RCC 7860 (cell line): ENCODE measurements at regions not wholly inside any gene's neighbourhood (a gene's known extent, or its start where the extent isn't known, plus 50 kb on each side); places are given as distances from the start of the nearest gene placed in this dataset.

ENCODE experiments used
- DNase-seq: peaks from one replicate; pipeline ENCODE4 v3.0.0-alpha.2; 2015; ENCODE audit warnings: low spot score
- FAIRE-seq: peaks from 2 replicates; lab custom pipeline; 2012; peaks lifted over from hg19 to GRCh38; lab: Jason Lieb, UNC

- DNase-seq, result no peak
- no peak for FAIRE-seq
Observed at GRCh38 chr5:17690473-17690872, 56.2 kb downstream of the TAF11L14 start.

DNA sequence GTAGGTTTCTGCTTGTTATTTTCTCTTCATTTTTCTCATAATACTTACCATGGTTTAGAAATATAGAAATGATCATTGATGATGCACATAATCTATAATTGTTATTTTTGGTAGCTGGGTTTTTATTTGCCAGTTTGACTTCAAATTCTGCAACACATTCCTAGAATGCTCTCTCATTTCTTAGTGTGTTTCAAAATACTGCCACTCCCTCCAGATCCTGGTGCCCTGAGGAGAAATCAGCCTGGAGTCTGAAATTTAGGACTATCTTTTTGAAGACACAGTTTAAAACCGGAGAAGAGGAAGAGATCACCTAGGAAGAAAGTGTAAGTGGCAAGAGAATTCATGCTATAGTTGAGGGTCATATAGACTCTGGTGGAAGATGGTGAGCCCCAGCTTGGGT lies 57.5 kb downstream of the TAF11L14 start:
- no peak for DNase-seq
- FAIRE-seq, result no peak

GRCh38 chr5:17694371-17694770 lies 60.1 kb downstream of the TAF11L14 start:
- DNase-seq, result no peak
- FAIRE-seq, result no peak

DNA sequence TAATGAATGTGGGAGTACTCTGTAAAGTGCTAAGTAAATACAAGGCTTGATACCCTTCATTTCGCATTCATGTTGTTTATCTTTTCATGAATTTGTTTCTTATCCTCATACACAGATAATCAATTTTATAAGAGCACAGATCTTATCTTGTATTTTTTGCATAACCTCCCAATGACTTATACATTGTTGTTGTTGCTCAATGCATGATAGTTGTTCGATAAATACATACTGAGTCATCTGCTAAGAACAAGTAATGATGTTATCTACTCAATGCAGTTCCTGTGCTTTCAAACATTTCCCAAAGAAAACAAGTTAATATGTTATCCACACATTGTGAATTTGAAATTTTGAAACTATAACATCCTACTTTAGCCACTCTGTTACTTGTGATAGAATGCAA lies 60.7 kb downstream of the TAF11L14 start:
- no peak for FAIRE-seq
- DNase-seq, result no peak

DNA sequence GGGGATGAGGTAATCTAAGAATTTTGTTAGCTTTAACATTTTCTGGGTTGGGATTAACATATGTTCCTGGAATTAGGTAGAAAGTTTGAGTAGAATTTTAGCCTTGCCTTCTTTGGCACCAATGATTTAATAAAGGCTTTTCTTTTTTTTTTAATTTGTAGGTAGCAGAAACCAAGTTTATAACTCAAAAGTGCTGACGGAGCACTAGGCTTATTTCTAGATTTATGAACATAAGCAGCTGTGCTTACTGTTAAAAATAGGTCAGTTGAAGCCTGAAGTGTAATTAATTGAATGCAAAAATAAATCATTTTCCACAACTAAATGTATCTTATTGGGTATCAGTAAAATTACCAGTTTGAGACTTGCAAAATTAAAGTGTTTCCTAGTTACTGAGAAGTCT lies 62.4 kb downstream of the TAF11L14 start:
- FAIRE-seq (no peak), DNase-seq (no peak)

- FAIRE-seq (no peak), DNase-seq (no peak)
Observed at GRCh38 chr5:17697671-17698070, 63.4 kb downstream of the TAF11L14 start.

DNA sequence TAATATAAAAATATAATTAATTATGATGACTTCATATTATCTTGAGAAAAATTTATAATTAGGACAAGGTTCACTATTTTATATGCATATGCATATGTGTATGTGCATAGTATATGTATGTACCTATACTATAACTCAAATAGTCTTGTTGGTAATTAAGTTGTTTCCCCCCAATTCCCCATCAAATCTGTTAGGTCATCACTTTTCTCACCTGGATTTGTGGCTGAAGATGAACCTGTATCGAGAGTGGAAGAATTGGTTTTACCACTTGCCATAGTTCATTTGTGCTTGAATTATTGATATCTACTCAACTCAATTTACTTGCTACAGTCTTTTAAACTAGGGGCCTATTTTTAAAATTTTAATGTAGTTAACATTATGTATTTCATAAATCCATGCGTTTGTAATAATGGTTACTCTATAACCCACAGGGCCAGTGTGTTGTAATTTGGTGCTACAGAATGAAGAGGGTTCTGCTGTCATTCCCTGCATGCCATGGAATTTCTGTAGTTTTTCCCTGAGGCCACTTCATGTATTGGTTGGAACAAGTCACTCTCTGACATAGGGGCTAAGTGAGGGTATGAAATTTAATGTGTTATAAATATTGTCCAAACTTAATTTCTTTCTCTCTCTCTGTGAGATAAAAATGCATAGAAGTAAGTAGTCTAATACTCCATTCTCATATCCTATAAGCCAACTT lies 74.9 kb downstream of the TAF11L14 start:
- DNase-seq (no peak), FAIRE-seq (no peak)

GRCh38 chr5:17713301-17713700 lies 79.0 kb downstream of the TAF11L14 start:
- FAIRE-seq (no peak), DNase-seq (no peak)

- no peak for DNase-seq
- no peak for FAIRE-seq
Observed at GRCh38 chr5:17714186-17714585, 79.9 kb downstream of the TAF11L14 start.

DNA sequence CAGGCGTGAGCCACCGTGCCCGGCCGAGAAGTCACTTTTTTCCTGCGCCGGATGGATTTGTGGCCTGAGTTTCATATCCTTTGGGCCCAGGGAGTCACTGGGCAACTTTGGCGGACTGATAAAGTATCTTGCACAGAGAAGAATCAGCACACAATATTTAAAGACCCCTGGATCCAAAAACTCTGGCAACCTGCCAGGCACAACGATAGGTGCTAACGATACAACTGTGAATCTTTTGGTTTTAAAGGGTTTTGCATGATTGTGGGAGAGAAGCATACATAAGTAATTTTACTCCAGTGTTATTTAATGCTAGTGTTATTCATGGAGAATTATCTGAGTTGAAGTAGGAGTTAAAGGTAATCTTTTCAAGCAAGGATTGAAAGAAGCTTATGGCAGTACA lies 85.3 kb downstream of the TAF11L14 start:
- no peak for FAIRE-seq

DNA sequence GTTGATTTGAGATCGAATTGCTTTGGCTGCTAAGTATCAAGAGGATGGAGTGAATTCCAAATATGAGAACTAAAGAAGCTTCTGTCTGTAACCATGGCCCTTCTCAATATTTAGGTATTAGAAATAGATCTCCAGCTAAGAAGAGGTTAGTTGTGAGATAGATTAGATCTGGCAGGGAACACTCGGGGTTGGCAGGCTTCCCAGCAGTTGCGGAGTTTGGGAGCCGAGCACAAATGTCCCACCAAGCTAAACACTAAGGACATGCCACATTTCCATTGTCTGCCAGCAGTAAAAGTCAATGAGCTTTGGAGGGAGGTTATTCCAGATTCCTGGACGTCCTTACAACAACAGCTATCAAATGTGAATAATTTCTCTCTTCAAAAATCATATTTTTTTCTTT lies 85.8 kb downstream of the TAF11L14 start:
- no peak for DNase-seq
- FAIRE-seq, result no peak

More for the DNA sequence above, 85.3 kb downstream of the TAF11L14 start:
- DNase-seq, result no peak

DNA sequence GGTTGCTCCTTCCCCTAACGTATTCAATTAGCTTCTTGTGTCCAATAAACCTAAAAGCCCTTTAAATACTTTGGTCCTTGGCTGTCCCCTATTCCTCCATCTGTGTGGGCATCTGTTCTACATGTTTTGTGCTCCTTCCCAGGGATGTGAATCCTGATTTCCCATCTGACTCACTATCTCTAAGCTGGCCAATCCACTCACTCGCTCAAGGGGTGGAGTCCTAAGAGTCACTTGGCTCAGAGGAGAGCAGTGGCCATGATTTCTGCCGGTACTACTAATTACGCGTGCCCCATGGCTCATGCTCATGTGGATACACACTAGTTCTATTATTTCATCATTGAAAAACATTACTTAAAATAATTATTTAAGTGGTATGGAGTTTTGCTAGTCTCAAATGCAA lies 89.6 kb downstream of the TAF11L14 start:
- DNase-seq (no peak), FAIRE-seq (no peak)

GRCh38 chr5:17727098-17727497 lies 92.8 kb downstream of the TAF11L14 start:
- DNase-seq (no peak), FAIRE-seq (no peak)

DNA sequence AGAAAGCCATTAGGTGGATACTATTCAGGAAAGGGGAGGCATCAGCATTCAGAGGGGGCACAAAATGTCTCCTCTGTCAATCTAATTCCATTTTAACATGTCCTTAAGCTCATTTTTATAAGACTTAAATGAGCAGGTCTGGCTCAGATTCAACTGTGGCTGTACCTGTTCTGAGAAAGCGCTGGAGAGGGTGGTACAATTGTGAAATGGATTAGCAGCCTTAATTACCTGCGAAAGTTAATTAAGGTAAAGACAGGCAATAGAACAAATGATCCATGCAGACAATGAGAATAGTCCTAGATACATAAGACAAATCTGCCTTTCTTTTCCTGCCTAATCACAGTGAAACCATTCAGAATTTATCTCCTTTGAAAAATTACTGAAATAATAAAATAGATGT lies 96.2 kb downstream of the TAF11L14 start:
- DNase-seq (no peak), FAIRE-seq (no peak)

DNA sequence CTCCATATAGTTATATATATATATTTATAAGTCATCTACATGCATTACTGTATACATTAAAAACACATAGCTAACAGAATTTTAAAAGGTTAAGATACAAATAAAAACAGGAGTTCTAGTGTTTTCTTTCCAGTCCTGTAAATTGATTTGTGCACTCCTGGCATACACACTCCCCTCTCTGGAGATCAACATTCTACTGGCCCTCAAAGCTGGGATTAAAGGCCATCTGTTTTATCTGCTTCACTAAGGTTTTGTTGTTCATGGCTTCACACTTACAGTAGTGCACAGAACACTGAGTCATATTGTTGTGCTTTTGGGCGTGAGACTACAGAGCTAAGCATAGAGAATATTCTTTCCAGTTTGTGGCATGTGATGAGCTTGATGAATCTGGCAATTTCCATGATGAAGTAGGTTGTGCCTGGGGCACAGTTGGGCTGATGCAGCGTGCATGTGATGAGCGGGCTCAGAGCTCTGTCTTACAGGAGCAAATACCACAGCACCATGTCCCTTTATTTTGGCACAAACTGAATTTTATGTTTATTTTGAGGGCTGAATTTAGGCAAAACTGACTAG lies 98.2 kb downstream of the TAF11L14 start:
- DNase-seq (no peak), FAIRE-seq (no peak)

DNA sequence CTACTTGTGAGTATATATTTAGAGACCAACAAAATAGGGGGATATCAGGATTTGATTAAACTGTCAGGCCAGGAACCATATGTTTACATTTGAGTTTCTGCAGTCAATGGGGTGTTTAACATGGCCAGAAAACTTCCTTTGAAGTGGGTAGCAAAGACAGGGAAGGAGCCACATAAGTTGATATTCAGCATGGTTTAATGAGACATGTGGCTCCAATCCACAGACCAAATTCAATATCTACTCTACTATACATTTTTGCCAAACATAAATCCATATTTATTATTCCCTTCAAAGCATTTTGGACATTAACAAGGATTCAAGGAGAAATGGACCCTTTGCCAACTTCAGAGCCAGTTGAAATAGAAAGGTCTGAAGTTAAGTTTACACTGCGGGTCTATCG lies 99.8 kb downstream of the TAF11L14 start:
- no peak for FAIRE-seq

GRCh38 chr5:17735761-17736160 lies 101.5 kb downstream of the TAF11L14 start:
- FAIRE-seq, result no peak
- no peak for DNase-seq

More for the DNA sequence above, 99.8 kb downstream of the TAF11L14 start:
- no peak for DNase-seq

- FAIRE-seq (no peak), DNase-seq (no peak)
Observed at GRCh38 chr5:17737092-17737491, 102.8 kb downstream of the TAF11L14 start.

- DNase-seq, result no peak
- FAIRE-seq, result no peak
Observed at GRCh38 chr5:17738446-17738845, 104.2 kb downstream of the TAF11L14 start.

GRCh38 chr5:17743580-17744435 lies 109.5 kb downstream of the TAF11L14 start:
- DNase-seq, result no peak

GRCh38 chr5:17748201-17748600 lies 113.9 kb downstream of the TAF11L14 start:
- DNase-seq, result no peak
- FAIRE-seq, result no peak

More at GRCh38 chr5:17743580-17744435, 109.5 kb downstream of the TAF11L14 start:
- FAIRE-seq, result no peak

DNA sequence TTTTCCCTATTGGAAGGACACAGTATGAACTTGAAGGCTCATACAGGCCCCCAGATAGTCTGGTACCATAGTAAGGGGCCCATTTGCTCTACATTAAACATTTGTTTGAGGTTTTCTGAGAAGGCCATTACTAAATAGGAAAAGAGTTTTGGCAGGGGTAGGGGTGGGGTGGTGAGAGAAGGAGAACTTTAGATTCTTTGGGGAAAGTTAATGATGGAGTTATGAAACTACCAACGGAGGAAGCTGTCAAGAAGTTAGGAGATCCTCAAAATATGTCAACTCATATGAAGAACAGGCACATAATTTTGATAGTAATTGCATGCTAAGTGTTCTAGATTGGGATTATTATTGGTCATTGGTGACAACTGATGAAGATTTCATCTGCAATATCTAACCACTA lies 114.7 kb downstream of the TAF11L14 start:
- FAIRE-seq, result no peak

More for the DNA sequence above, 114.7 kb downstream of the TAF11L14 start:
- no peak for DNase-seq
